Transverse colon (tissue), 3 donors: ENCODE measurements at regions not wholly inside any gene's neighbourhood (a gene's known extent, or its start where the extent isn't known, plus 50 kb on each side); places are given as distances from the start of the nearest gene placed in this dataset.

ENCODE experiments used
- EP300 ChIP-seq: sonication (generic); formaldehyde crosslinking; IDR thresholded peaks from one replicate; pipeline ENCODE4 v1.6.1; 2017; ENCODE audit warnings: antibody characterized with exemption, low read depth
- POLR2A ChIP-seq: fragments of 450-650 bp; IDR thresholded peaks from one replicate; pipeline ENCODE4 v1.6.1; 2016; ENCODE audit warnings: antibody characterized with exemption, mild to moderate bottlenecking, moderate library complexity
- TF ChIP-seq, protein P1 (sequence below), 5 experiments: fragments of 200-600 bp in 3 of 5; fragments of 450-650 bp in 2 of 5; sonication (generic) in 3 of 5; IDR thresholded peaks; 1 replicate in 2 of 5; 2 replicates in 3 of 5; pipeline ENCODE4 v1.5.1; 2016 to 2017; ENCODE audit warnings: antibody characterized with exemption in 5 of 5, inconsistent platforms in 3 of 5, mild to moderate bottlenecking in 2 of 5, moderate library complexity in 1 of 5

GRCh38 chr6:154661768-154662167 lies 71.4 kb upstream of the SCAF8 start:
- no peak for TF ChIP-seq POLR2A
- TF ChIP-seq, protein P1, sequence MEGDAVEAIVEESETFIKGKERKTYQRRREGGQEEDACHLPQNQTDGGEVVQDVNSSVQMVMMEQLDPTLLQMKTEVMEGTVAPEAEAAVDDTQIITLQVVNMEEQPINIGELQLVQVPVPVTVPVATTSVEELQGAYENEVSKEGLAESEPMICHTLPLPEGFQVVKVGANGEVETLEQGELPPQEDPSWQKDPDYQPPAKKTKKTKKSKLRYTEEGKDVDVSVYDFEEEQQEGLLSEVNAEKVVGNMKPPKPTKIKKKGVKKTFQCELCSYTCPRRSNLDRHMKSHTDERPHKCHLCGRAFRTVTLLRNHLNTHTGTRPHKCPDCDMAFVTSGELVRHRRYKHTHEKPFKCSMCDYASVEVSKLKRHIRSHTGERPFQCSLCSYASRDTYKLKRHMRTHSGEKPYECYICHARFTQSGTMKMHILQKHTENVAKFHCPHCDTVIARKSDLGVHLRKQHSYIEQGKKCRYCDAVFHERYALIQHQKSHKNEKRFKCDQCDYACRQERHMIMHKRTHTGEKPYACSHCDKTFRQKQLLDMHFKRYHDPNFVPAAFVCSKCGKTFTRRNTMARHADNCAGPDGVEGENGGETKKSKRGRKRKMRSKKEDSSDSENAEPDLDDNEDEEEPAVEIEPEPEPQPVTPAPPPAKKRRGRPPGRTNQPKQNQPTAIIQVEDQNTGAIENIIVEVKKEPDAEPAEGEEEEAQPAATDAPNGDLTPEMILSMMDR (IDR thresholded peaks at IDR 0.05): no peak
- no peak for TF ChIP-seq EP300
